SIG-M5 treated with dmso at 0.1 percent for 504 hours (cell line): ENCODE measurements at regions not wholly inside any gene's neighbourhood (a gene's known extent, or its start where the extent isn't known, plus 50 kb on each side); places are given as distances from the start of the nearest gene placed in this dataset.

Source experiments
- DNase-seq: peaks from one replicate; lab custom pipeline; 2025; ENCODE audit not compliant: unreplicated experiment; lab: John Stamatoyannopoulos, UW

DNA sequence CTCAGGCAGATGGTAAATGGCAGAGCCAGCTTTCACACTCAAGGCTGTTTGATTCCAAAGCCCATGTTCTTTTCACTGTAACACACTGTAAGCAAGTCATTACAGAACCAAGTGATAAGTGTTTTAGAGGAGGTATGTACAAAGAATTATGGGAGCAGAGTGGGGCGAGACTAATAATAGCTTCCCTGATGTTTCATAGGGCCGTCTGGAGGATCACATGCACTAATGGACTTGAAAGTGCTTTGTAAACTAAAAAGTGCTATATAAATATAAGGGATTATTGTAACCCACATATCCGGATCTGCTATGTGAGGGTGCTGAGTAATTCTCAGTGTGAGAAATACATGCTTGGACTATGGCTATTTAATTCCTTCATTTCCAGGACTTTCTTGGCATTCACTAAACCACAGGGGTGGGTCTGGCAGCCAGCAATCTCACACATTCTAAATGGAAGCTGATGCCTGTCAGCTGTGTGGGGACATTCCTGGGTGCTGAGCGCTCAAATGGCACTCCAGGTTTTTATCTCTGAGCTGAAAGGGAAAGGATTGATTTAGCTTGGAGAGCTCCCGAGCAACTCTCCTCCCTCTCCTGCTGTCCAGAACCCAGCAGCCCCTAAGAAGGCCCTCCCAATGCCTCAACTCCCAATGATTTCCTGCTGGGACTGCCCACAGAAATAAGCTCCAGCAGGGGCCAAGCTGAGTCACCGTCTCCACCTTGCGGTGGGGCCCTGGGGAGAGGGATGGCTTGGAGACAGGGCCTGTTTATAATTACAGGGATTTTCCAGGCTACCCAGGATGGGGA, 222.8 kb downstream of the SOX11 start:
- DNase-seq: no peak

DNA sequence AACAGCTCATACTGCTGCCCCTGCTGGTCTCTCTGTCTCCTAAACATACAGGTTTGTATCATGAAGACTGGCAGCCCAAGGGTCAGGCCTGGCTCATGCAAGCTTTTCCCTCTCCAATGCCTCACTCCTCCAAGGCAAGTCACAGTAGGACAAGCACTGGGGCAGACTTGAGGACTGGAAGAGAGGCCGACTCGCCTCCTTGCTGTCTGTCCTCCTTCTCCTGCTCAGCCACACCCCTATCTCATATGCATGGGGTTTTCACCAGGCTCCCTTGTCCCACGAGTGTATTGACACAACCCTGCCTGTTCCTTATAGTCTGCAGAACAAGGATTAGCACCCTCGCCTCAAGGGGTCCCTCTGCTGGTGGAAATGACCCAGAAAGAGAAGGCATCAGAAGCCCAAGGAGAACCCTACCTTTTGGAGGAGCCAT, 223.7 kb downstream of the SOX11 start:
- DNase-seq: peak; percentile 1

DNA sequence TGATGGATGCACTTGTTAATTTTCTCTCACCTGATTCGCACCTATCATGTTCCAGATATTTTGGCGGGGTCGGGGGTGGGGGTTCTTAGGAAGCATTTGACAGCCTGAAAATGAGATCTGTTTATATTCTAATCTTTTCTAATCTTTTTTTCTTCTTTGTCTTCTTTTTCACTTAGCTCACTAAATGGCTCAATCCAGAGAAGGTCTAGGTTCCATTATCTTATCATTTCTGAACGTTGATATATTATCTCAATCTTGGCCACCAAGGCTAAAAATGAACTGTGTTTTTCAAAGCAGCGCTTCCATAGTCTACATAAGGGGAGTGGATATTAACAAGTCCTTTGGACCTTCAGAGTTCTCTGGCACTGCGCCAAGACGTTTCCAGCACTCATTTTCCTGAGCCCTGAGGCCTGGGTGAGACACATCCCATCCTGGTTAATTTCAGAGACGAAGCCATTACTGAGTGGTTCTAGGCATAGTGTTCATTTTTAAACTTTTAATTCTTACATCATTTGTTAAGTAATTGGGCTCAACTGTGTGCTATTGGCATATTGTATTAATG, 229.0 kb downstream of the SOX11 start:
- DNase-seq: no peak

DNA sequence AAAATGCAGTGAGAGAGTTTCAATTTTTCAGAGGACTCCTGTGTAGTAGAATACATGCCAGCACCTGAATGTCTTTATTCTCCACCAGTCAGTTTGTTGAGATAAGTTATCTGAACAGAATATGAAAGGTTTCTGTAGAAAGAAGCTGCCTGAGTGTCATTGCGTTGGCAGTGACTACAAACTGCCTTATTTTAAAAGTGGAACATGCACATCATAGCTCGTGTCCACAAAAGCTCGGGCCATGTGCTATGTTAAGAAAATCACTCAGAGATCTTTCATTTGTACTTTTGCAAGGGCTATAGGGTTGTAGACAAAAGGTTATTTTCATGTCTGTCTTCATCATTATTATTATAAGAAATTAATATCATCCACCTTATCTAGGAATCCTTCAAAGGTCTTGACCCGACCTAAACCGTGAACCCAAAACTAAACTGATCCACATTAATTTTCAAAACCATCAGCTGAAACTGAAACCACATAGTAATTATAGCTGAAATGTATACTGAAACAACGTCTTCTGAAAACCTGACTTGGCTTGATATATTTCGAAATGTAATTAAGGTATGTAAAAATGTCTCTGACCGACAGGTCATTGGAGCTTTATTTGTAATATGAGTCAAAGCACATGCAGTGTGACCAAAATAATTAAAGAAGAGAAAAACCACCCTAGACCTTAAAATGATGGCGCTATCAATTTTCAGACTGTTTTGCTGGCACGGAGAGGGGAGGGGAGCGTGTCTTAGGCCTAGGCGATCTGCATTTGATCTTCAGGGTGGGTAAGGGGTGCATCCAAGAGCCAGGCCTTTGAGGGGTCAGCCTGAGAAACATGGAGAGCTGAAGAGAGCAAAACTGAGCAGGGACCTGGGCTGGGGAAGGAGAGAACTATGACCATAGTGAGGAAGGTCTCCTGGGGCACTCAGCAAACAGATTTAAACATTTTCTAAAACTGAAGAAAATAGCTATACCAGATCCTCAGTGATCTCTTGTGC, 232.1 kb downstream of the SOX11 start:
- DNase-seq: no peak

DNA sequence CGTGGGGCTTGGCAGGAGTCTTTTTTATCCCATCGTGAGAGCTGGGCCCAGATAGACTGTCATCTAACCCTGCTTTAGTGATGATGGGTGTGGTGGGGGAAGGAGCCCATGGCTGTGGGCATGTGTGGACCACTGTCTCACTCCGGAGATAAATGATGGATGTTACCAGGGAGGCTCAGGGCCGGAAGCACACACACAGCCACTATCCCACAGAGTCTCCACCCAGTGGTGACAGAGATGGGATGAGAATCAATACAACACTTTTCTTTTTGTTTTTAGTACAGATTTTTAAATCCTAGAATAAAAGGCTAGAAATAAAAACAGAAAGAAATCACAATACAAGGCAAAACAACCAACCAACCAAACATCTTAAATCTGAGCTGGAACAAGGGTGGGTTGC, 233.4 kb downstream of the SOX11 start:
- no peak for DNase-seq

DNA sequence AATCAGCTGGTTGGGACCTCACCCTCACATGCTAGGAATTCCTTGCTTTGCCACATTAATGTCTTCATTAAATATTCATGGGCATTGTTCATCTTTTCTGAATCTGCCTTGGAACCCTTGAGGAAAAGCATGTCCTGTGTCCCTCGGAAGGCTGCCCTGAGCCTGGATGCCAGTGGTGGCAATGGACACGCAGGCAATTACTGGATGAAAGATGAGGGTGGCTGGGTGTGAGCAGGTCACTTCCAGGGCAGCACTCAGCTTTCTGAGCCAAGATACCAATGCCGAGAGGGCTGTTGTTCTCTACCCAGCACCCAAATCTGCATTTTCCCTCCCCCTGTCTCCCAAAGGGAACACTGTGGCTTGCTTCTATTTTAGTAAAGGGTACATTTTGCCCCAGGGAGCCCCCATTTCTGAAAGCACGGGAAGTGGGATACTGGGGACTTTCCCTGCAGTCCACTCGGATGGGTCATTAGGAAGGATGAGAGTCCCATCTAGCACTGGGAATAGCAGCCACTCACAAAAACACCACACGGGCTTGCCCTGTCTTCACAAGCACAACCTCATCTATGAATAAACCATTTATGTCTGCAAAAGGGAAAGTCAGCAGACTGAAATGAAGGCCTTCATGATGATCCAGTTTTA, 234.8 kb downstream of the SOX11 start:
- no peak for DNase-seq

- DNase-seq: no peak
Measured at GRCh38 chr2:5932556-5933469, 240.6 kb downstream of the SOX11 start.

GRCh38 chr2:5933669-5934068, 241.5 kb downstream of the SOX11 start:
- DNase-seq: no peak

- no peak for DNase-seq
Measured at GRCh38 chr2:5937321-5937720, 245.1 kb downstream of the SOX11 start.

DNA sequence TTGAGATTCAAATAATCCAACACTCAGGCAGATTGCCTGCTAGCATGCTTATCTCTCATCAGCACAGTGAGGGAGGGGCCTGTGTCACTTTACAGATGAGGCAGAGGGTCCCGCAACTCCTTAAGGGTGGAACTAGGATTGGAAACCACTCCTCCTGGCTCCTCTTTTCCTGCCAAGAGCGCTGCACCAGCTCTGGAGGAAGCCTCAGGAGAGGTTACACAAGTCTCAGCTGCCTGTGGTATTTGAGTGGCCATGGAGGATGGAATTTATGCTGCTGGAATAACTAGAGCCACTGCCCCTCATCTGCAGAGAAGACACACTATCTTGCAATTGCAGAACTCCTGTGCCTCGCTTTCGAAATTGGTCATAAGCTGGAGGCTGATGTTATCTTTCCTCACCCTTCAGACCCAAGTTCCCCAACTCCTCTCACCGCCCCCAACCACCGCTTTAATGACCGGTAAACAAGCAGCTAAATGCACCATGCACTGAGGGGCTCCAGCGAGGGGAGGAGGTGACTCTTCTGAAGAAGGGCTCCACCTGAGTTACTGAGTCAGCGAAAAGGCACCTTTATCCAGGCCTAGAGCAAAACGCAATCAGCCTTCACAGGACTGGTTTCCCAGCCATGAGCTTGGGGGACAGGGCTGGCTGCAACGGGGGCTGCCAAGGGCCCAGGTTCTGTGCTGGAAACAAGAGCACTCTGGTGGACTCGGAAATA, 245.8 kb downstream of the SOX11 start:
- no peak for DNase-seq

DNA sequence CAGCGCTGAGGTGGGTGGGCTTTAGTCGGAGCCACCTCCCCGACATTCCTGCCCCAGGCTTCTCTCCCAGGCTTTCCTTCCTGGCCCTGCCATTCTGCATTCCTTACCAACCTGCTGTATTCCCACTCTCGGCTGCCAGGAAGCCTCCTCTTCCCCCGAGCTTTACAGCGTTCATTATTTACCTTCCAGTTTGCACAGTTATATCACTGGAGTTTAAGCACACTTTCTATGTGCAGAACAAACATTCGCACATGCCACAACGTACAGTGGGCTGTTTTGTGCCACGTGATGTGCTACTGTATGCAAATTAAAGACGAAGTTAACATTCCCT, 246.3 kb downstream of the SOX11 start:
- no peak for DNase-seq

- no peak for DNase-seq
Measured at GRCh38 chr2:5939553-5939952, 247.4 kb downstream of the SOX11 start.

- no peak for DNase-seq
Measured at GRCh38 chr2:5940596-5941535, 248.7 kb downstream of the SOX11 start.

DNA sequence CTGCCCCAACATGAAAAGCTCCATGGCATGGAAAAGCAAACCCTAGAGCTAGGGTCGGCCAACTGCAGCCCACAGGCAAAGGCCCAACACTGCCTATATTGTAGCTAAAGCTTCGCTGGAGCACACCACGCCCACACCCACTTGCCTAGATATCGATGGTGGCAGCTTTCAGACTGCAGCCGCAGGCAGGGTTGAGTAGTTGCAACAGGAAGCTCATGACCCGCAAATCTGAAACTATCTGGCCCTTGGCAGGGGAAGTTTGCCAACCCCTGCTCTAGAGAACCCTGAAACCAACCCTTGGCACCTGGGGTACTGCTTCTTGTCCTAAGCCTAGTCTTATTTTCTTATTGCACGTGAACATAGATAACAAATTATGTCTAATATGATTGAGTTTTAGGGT, 250.0 kb downstream of the SOX11 start:
- DNase-seq: no peak

DNA sequence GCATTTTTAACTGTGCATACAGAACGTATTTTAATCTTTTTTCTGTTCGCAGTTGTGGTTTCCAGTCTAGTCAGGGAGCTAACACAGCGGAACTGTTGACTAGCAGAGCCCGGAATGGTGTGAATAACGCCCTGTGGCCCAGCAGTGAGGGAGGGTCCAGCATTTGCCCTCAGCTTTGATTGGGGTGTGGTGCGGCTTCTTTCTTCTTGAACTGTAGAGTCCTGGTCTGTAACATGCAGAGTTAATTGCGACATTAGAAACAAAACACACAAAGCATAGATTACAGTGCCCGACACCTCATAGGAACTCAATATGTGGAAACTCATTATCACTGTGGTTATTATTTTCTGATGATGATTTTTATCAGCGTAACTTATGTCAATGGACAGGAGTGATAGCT, 253.6 kb downstream of the SOX11 start:
- no peak for DNase-seq

- DNase-seq: no peak
Measured at GRCh38 chr2:5946225-5947115, 254.3 kb downstream of the SOX11 start.

GRCh38 chr2:5950736-5951135, 258.6 kb downstream of the SOX11 start:
- no peak for DNase-seq

DNA sequence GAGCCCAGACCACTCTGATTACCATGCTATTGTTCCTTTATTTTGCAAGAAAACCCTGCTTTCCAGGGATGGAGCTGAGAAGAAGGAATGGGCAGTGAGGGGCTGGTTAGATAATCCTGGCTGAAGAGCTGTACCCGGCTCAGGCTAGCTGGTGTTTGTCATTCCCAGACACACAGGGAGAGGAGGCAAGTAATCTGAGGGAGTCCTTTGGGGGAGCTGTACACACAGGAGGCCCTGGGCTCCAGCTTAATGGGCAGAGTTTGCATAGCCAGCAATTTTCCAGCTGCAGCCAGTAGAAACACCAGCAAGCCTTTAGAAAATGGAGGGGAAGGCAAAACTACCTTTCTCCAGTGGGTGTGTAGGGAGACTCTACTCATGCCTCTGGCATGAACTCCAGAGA, 259.3 kb downstream of the SOX11 start:
- no peak for DNase-seq
